ENCODE measurements at regions not wholly inside any gene's neighbourhood (a gene's known extent, or its start where the extent isn't known, plus 50 kb on each side); places are given as distances from the start of the nearest gene placed in this dataset.

GRCh38 chr2:51335087-51336058, 303.4 kb upstream of the NRXN1 start:
- Mint-ChIP-seq H3K4me1 (ENCODE audit: low read depth) (no peaks in the 10 kb centered on the region), H3K9me3 (peaks cover 13% of the 10 kb centered on the region), H3K4me3 (no peak overlapping the region), H3K36me3 (ENCODE audit: low read depth) (no peaks in the 10 kb centered on the region), H3K27me3 (no peaks in the 10 kb centered on the region), H3K27ac (no peak overlapping the region)
- no peak for ATAC-seq
- ChIA-PET POLR2A (no interaction called here), CTCF (no interaction called here)
- intact Hi-C loops (cut with micrococcal nuclease), result no loop called here
- TF ChIP-seq CTCF (IDR thresholded peaks at IDR 0.05), result no peak
- DNase-seq, result no peak

- ChIA-PET CTCF (no interaction called here), POLR2A (no interaction called here)
- Mint-ChIP-seq H3K36me3 (ENCODE audit: low read depth) (no peaks in the 10 kb centered on the region), H3K27me3 (no peaks in the 10 kb centered on the region), H3K4me3 (no peak overlapping the region), H3K9me3 (peaks cover 6% of the 10 kb centered on the region), H3K4me1 (ENCODE audit: low read depth) (no peaks in the 10 kb centered on the region), H3K27ac (no peak overlapping the region)
- ATAC-seq, result no peak
- no peak for TF ChIP-seq CTCF (IDR thresholded peaks at IDR 0.05)
- intact Hi-C loops (cut with micrococcal nuclease), result no loop called here
- DNase-seq, result no peak
Measured at GRCh38 chr2:51329512-51329911, 297.6 kb upstream of the NRXN1 start.

- no peak for DNase-seq
- POLR2A ChIA-PET, result no interaction called here
- Mint-ChIP-seq H3K9me3 (peaks cover 14% of the 10 kb centered on the region), H3K4me1 (ENCODE audit: low read depth) (no peaks in the 10 kb centered on the region), H3K27ac (no peak overlapping the region), H3K36me3 (ENCODE audit: low read depth) (no peaks in the 10 kb centered on the region), H3K27me3 (no peaks in the 10 kb centered on the region), H3K4me3 (no peak overlapping the region)
- CTCF ChIA-PET, result no interaction called here
- no peak for ATAC-seq
- intact Hi-C loops (cut with micrococcal nuclease), result no loop called here
- no peak for TF ChIP-seq CTCF (IDR thresholded peaks at IDR 0.05)
Measured at GRCh38 chr2:51324051-51324450, 292.1 kb upstream of the NRXN1 start.

GRCh38 chr2:51322613-51323012, 290.7 kb upstream of the NRXN1 start:
- Mint-ChIP-seq H3K4me1 (ENCODE audit: low read depth) (no peaks in the 10 kb centered on the region), H3K27me3 (no peaks in the 10 kb centered on the region), H3K36me3 (ENCODE audit: low read depth) (no peaks in the 10 kb centered on the region), H3K9me3 (peaks cover 17% of the 10 kb centered on the region), H3K27ac (no peak overlapping the region), H3K4me3 (no peak overlapping the region)
- no peak for ATAC-seq
- CTCF ChIA-PET, result no interaction called here
- no peak for TF ChIP-seq CTCF (IDR thresholded peaks at IDR 0.05)
- POLR2A ChIA-PET, result no interaction called here
- DNase-seq, result no peak
- intact Hi-C loops (cut with micrococcal nuclease), result no loop called here

GRCh38 chr2:51304311-51304710, 272.4 kb upstream of the NRXN1 start:
- DNase-seq, result no peak

More at GRCh38 chr2:51304311-51304710, 272.4 kb upstream of the NRXN1 start:
- Mint-ChIP-seq H3K36me3 (ENCODE audit: low read depth) (no peaks in the 10 kb centered on the region), H3K9me3 (peaks cover 4% of the 10 kb centered on the region), H3K27me3 (no peaks in the 10 kb centered on the region), H3K27ac (no peak overlapping the region), H3K4me3 (no peak overlapping the region), H3K4me1 (ENCODE audit: low read depth) (no peaks in the 10 kb centered on the region)
- ChIA-PET POLR2A (no interaction called here), CTCF (no interaction called here)
- intact Hi-C loops (cut with micrococcal nuclease), result no loop called here
- no peak for ATAC-seq
- TF ChIP-seq CTCF (IDR thresholded peaks at IDR 0.05), result no peak
